HEK293 (cell line): ENCODE measurements at regions not wholly inside any gene's neighbourhood (a gene's known extent, or its start where the extent isn't known, plus 50 kb on each side); places are given as distances from the start of the nearest gene placed in this dataset.

Source experiments
- CTCF ChIP-seq: fragments of 450-650 bp; formaldehyde crosslinking; IDR thresholded peaks from 2 replicates; pipeline ENCODE4 v1.5.1; 2016; ENCODE audit warnings: missing biosample characterization, missing genetic modification characterization
- SP3 ChIP-seq: fragments of 450-650 bp; formaldehyde crosslinking; IDR thresholded peaks from 2 replicates; pipeline ENCODE4 v1.5.1; 2016; ENCODE audit warnings: missing biosample characterization, missing genetic modification characterization
- ZNF223 ChIP-seq: fragments of 450-650 bp; formaldehyde crosslinking; IDR thresholded peaks from 2 replicates; pipeline ENCODE4 v1.5.1; 2016; ENCODE audit warnings: missing biosample characterization, missing genetic modification characterization
- ZNF362 ChIP-seq: fragments of 450-650 bp; formaldehyde crosslinking; IDR thresholded peaks from 2 replicates; pipeline ENCODE4 v1.5.1; 2016; ENCODE audit warnings: missing biosample characterization, missing genetic modification characterization
- ZNF501 ChIP-seq: fragments of 450-650 bp; formaldehyde crosslinking; IDR thresholded peaks from 2 replicates; pipeline ENCODE4 v1.5.1; 2016; ENCODE audit warnings: missing biosample characterization, missing genetic modification characterization
- ZNF629 ChIP-seq: fragments of 450-650 bp; formaldehyde crosslinking; IDR thresholded peaks from 2 replicates; pipeline ENCODE4 v1.5.1; 2017; ENCODE audit warnings: missing biosample characterization, missing genetic modification characterization

- TF ChIP-seq ZNF223 (tag by site-specific recombination) = no peak
- TF ChIP-seq ZNF501 (tag by site-specific recombination) = no peak
- no peak for TF ChIP-seq SP3 (tag by site-specific recombination)
- TF ChIP-seq ZNF629 (tag by site-specific recombination) = no peak
- TF ChIP-seq CTCF = no peak
- no peak for TF ChIP-seq ZNF362
Measured at GRCh38 chrX:42149765-42150164, 226.4 kb upstream of the CASK start.
